GM12878 (cell line): ENCODE measurements at regions not wholly inside any gene's neighbourhood (a gene's known extent, or its start where the extent isn't known, plus 50 kb on each side); places are given as distances from the start of the nearest gene placed in this dataset.

Experiments
- ATAC-seq: fragments of 200-7000 bp; cut with Tn5 transposase; 3 replicates; pipeline ENCODE4 v1.9.1; 2020; ENCODE audit warnings: mild to moderate bottlenecking, moderate library complexity
- BruUV-seq: library from RNA; stranded (reverse); fragments of 400-500 nt; replicated peaks from 2 replicates; lab custom pipeline; 2021; lab: Mats Ljungman, UMichigan
- CTCF ChIA-PET: fragments of 300-600 bp; sonication (Branson Sonifier 250); formaldehyde crosslinking; extraction: SDS; loops from one replicate; lab custom pipeline; 2021; ENCODE audit warnings: inconsistent platforms; lab: Yijun Ruan, JAX
- POLR2A ChIA-PET: fragments of 350-600 bp; formaldehyde crosslinking; extraction: SDS; loops from one replicate; lab custom pipeline; 2021; ENCODE audit warnings: inconsistent platforms; lab: Charles Lee
- RAD21 ChIA-PET: fragments of 300-600 bp; sonication (Branson Sonifier 250); formaldehyde crosslinking; loops from one replicate; lab custom pipeline; 2023; ENCODE audit warnings: antibody characterized with exemption; ENCODE audit not compliant: unreplicated experiment; lab: Charles Lee
- SMC1A ChIA-PET: fragments of 300-600 bp; sonication (Branson Sonifier 250); formaldehyde crosslinking; loops from one replicate; lab custom pipeline; 2023; ENCODE audit not compliant: unreplicated experiment, uncharacterized antibody; lab: Charles Lee
- DNase-seq: peaks from one replicate; pipeline ENCODE4 v3.0.0-alpha.2; 2011; ENCODE audit warnings: low read depth, low spot score
- FAIRE-seq: peaks from 3 replicates; lab custom pipeline; 2011; peaks lifted over from hg19 to GRCh38; lab: Jason Lieb, UNC
- H2AFZ ChIP-seq: 2 replicates; pipeline ENCODE4 v1.6.0; 2011; ENCODE audit warnings: low read depth, low read length, control low read depth; ENCODE audit not compliant: control insufficient read depth
- H3K27ac ChIP-seq: 2 replicates; pipeline ENCODE4 v1.5.1; 2011; ENCODE audit warnings: control low read depth; ENCODE audit not compliant: control insufficient read depth, insufficient read depth
- H3K27me3 ChIP-seq, 2 experiments: replicated peaks in 1 of 2; 2 replicates each; pipeline versions ENCODE4 v1.6.0 to v1.6.1; 2011; ENCODE audit warnings: low read length in 1 of 2; ENCODE audit not compliant: control insufficient read depth in 2 of 2, insufficient read depth in 2 of 2
- H3K36me3 ChIP-seq, 2 experiments: 2 replicates each; pipeline ENCODE4 v1.5.1; 2011; ENCODE audit warnings: low read length in 1 of 2; ENCODE audit not compliant: control insufficient read depth in 2 of 2, insufficient read depth in 2 of 2
- H3K4me1 ChIP-seq: 2 replicates; pipeline ENCODE4 v1.6.1; 2011; ENCODE audit warnings: mild to moderate bottlenecking, low read length, moderate library complexity, mixed read lengths; ENCODE audit not compliant: control insufficient read depth, insufficient read depth
- H3K4me2 ChIP-seq: 2 replicates; pipeline ENCODE4 v1.6.0; 2011; ENCODE audit warnings: control low read depth; ENCODE audit not compliant: control insufficient read depth, insufficient read depth
- H3K4me3 ChIP-seq: fragments of 200-600 bp; sonication (generic); 2 replicates; pipeline ENCODE4 v1.5.1; 2016
- H3K79me2 ChIP-seq: 2 replicates; pipeline ENCODE4 v1.6.0; 2011; ENCODE audit warnings: low read length; ENCODE audit not compliant: control insufficient read depth, insufficient read depth
- H3K9ac ChIP-seq: 2 replicates; pipeline ENCODE4 v1.8.0; 2011; ENCODE audit warnings: low read length, control low read depth, mixed read lengths; ENCODE audit not compliant: control insufficient read depth, insufficient read depth
- H3K9me3 ChIP-seq: replicated peaks from 3 replicates; pipeline ENCODE4 v1.5.1; 2011; ENCODE audit warnings: mild to moderate bottlenecking, low read length; ENCODE audit not compliant: control insufficient read depth, insufficient read depth
- H4K20me1 ChIP-seq: 2 replicates; pipeline ENCODE4 v1.6.0; 2011; ENCODE audit not compliant: control insufficient read depth, insufficient read depth
- CBX5 ChIP-seq: sonication (generic); IDR thresholded peaks from 2 replicates; pipeline ENCODE4 v1.6.1; 2016; ENCODE audit warnings: low read depth, moderate library complexity, mild to moderate bottlenecking, inconsistent platforms
- CHD4 ChIP-seq: fragments of 200-600 bp; sonication (generic); IDR thresholded peaks from 2 replicates; pipeline ENCODE4 v1.6.1; 2016; ENCODE audit warnings: mild to moderate bottlenecking
- ESRRA ChIP-seq: IDR thresholded peaks from 2 replicates; pipeline ENCODE4 v1.6.1; 2012; ENCODE audit warnings: mild to moderate bottlenecking, low read length, improper control_type of control experiment
- FOXK2 ChIP-seq: fragments of 450-650 bp; IDR thresholded peaks from 2 replicates; pipeline ENCODE4 v1.6.1; 2017; ENCODE audit warnings: mild to moderate bottlenecking, moderate library complexity
- IKZF1 ChIP-seq: fragments of 450-650 bp; conservative IDR thresholded peaks from 2 replicates; pipeline ENCODE4 v1.6.1; 2017; ENCODE audit warnings: antibody characterized with exemption, mild to moderate bottlenecking
- LARP7 ChIP-seq: fragments of 450-650 bp; IDR thresholded peaks from 2 replicates; pipeline ENCODE4 v1.6.1; 2017; ENCODE audit warnings: mild to moderate bottlenecking
- NRF1 ChIP-seq: conservative IDR thresholded peaks from 2 replicates; pipeline ENCODE4 v1.6.1; 2011; ENCODE audit warnings: mild to moderate bottlenecking, low read depth, low read length, improper control_type of control experiment
- PBX3 ChIP-seq: IDR thresholded peaks from 2 replicates; pipeline ENCODE4 v1.6.1; 2011; ENCODE audit warnings: mild to moderate bottlenecking, low read depth, low read length, moderate library complexity; ENCODE audit not compliant: insufficient replicate concordance
- POLR2AphosphoS2 ChIP-seq: IDR thresholded peaks from 2 replicates; pipeline ENCODE4 v1.6.1; 2011; ENCODE audit warnings: low read depth, mild to moderate bottlenecking, low read length, improper control_type of control experiment, moderate library complexity
- RFX5 ChIP-seq: IDR thresholded peaks from 2 replicates; pipeline ENCODE4 v1.6.1; 2011; ENCODE audit warnings: low read depth, low read length, improper control_type of control experiment
- SMAD1 ChIP-seq: fragments of 450-650 bp; IDR thresholded peaks from 2 replicates; pipeline ENCODE4 v1.6.1; 2018; ENCODE audit warnings: mild to moderate bottlenecking, low read depth; ENCODE audit not compliant: partially characterized antibody
- SRF ChIP-seq, 2 experiments: IDR thresholded peaks; 2 replicates each; pipeline ENCODE4 v1.6.1; 2011; ENCODE audit warnings: low read depth in 2 of 2, low read length in 2 of 2, mild to moderate bottlenecking in 1 of 2, moderate library complexity in 1 of 2
- USF2 ChIP-seq: IDR thresholded peaks from 2 replicates; pipeline ENCODE4 v1.6.1; 2011; ENCODE audit warnings: low read depth, low read length, improper control_type of control experiment, borderline replicate concordance
- ZZZ3 ChIP-seq: IDR thresholded peaks from 2 replicates; pipeline ENCODE4 v1.6.1; 2011; ENCODE audit warnings: low read depth; ENCODE audit not compliant: control insufficient read depth, insufficient read length
- WGBS: methylation state at CpG from one replicate; pipeline ENCODE4 v1.1.6; 2016; ENCODE audit warnings: low lambda C conversion rate; ENCODE audit not compliant: insufficient replicate concordance, insufficient coverage; ENCODE audit errors: missing lambda C conversion rate; 5-methylcytosine and 5-hydroxymethylcytosine counted together
- in situ Hi-C: fragments of 300-500 bp; cut with MboI; formaldehyde crosslinking; loops from 9 replicates; pipeline ENCODE4 v1.14.3; 2018; ENCODE audit warnings: mixed read lengths
- intact Hi-C: fragments of 100-400 bp; cut with micrococcal nuclease; formaldehyde crosslinking; loops from one replicate; pipeline ENCODE4 v1.14.2; 2022; ENCODE audit not compliant: unreplicated experiment
- TF ChIP-seq, protein P1 (sequence below): fragments of 450-650 bp; IDR thresholded peaks from 2 replicates; pipeline ENCODE4 v1.6.1; 2014; ENCODE audit warnings: mild to moderate bottlenecking
- TF ChIP-seq, protein P2 (sequence below): fragments of 150-350 bp; IDR thresholded peaks from 2 replicates; pipeline ENCODE4 v1.6.1; 2016; ENCODE audit warnings: low read depth, low read length

- TF ChIP-seq, protein P1, sequence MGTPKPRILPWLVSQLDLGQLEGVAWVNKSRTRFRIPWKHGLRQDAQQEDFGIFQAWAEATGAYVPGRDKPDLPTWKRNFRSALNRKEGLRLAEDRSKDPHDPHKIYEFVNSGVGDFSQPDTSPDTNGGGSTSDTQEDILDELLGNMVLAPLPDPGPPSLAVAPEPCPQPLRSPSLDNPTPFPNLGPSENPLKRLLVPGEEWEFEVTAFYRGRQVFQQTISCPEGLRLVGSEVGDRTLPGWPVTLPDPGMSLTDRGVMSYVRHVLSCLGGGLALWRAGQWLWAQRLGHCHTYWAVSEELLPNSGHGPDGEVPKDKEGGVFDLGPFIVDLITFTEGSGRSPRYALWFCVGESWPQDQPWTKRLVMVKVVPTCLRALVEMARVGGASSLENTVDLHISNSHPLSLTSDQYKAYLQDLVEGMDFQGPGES = no peak
- TF ChIP-seq PBX3 = no peak
- TF ChIP-seq, protein P2, sequence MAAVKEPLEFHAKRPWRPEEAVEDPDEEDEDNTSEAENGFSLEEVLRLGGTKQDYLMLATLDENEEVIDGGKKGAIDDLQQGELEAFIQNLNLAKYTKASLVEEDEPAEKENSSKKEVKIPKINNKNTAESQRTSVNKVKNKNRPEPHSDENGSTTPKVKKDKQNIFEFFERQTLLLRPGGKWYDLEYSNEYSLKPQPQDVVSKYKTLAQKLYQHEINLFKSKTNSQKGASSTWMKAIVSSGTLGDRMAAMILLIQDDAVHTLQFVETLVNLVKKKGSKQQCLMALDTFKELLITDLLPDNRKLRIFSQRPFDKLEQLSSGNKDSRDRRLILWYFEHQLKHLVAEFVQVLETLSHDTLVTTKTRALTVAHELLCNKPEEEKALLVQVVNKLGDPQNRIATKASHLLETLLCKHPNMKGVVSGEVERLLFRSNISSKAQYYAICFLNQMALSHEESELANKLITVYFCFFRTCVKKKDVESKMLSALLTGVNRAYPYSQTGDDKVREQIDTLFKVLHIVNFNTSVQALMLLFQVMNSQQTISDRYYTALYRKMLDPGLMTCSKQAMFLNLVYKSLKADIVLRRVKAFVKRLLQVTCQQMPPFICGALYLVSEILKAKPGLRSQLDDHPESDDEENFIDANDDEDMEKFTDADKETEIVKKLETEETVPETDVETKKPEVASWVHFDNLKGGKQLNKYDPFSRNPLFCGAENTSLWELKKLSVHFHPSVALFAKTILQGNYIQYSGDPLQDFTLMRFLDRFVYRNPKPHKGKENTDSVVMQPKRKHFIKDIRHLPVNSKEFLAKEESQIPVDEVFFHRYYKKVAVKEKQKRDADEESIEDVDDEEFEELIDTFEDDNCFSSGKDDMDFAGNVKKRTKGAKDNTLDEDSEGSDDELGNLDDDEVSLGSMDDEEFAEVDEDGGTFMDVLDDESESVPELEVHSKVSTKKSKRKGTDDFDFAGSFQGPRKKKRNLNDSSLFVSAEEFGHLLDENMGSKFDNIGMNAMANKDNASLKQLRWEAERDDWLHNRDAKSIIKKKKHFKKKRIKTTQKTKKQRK = no peak
- TF ChIP-seq RFX5 = no peak
Observed at GRCh38 chr6:90387826-90388225, 91.2 kb upstream of the BACH2 start (continued).

DNA sequence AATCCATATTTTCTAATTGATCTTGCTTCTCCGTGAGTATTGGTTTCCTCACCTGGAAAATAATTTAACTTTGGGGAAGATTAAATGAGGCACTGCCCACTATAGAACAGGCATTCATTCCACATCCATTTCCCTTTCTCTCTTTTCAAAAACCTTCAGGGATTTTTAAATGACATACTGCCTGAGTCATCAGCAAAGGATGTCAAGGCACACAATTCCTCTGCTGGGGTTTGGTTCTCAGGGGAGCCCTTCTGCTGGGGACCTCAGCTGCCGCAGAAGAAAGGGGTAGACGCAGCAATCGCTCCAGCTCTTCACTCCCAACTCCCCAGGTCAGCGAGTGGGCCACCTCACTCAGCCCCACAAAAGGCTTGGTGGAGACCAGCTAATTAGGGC lies 90.7 kb upstream of the BACH2 start:
- FAIRE-seq (no peak), DNase-seq (no peak), ATAC-seq (no peak)
- no peak overlapping the region for H2AFZ ChIP-seq
- ChIA-PET CTCF (interaction anchor here (1.1 to 1.2 kb wide), 2 partner anchors 10 to 92 kb away, joined by 3 to 5 read pairs; no protein-coding TSS in a partner anchor), RAD21 (interaction anchor here (0.6 kb wide), 1 partner anchor 448 kb away, joined by 4 read pairs; no protein-coding TSS in a partner anchor), POLR2A (no interaction called here), SMC1A (no interaction called here)
- H3K27ac ChIP-seq = no peak overlapping the region
- no peak overlapping the region for H3K4me3 ChIP-seq
- H3K27me3 ChIP-seq = peaks cover 0 to 3% of the 10 kb centered on the region in 2 experiments; a peak in 1 of 4 replicates
- H3K79me2 ChIP-seq = no peaks in the 10 kb centered on the region
- no peaks in the 10 kb centered on the region for H3K36me3 ChIP-seq
- H4K20me1 ChIP-seq = no peaks in the 10 kb centered on the region
- BruUV-seq = no TSS peak
- no peak overlapping the region for H3K4me2 ChIP-seq
- H3K9ac ChIP-seq = no peak overlapping the region
- 28% methylated on average over 5 of the region's 5 CpGs for WGBS
- H3K4me1 ChIP-seq = no peaks in the 10 kb centered on the region
- in situ Hi-C loops = no loop called here
- H3K9me3 ChIP-seq = no peaks in the 10 kb centered on the region
- intact Hi-C loops = no loop called here
- no peak for TF ChIP-seq ESRRA
- TF ChIP-seq ZZZ3 = no peak
- TF ChIP-seq, protein P1 = no peak
- no peak for TF ChIP-seq SMAD1
- TF ChIP-seq FOXK2 = no peak
- no peak for TF ChIP-seq CBX5
- no peak for TF ChIP-seq NRF1
- TF ChIP-seq CHD4 = no peak
- TF ChIP-seq POLR2AphosphoS2 = no peak
- no peak for TF ChIP-seq USF2
- TF ChIP-seq SRF (IDR thresholded peaks at IDR 0.05; ENCODE audit: low read depth in 2 of 2, low read length in 2 of 2) = no peak
- no peak for TF ChIP-seq LARP7
- no peak for TF ChIP-seq IKZF1
